H9 (cell line): ENCODE measurements at regions not wholly inside any gene's neighbourhood (a gene's known extent, or its start where the extent isn't known, plus 50 kb on each side); places are given as distances from the start of the nearest gene placed in this dataset.

Experiments used
- DNase-seq: peaks from one replicate; pipeline ENCODE4 v3.0.0-alpha.2; 2017
- H2AFZ ChIP-seq: one replicate; pipeline ENCODE4 v1.6.1; 2013; ENCODE audit warnings: mild to moderate bottlenecking, low read length, control low read depth, moderate library complexity
- H2AK5ac ChIP-seq: 2 replicates; pipeline ENCODE4 v1.6.1; 2013; ENCODE audit warnings: low read length, control low read depth, mixed read lengths; ENCODE audit not compliant: insufficient read length
- H2BK120ac ChIP-seq: one replicate; pipeline ENCODE4 v1.6.1; 2013; ENCODE audit warnings: low read depth, mild to moderate bottlenecking, low read length, control low read depth, inconsistent platforms; ENCODE audit not compliant: poor library complexity, severe bottlenecking
- H2BK12ac ChIP-seq: 2 replicates; pipeline ENCODE4 v1.6.1; 2013; ENCODE audit warnings: low read length, control low read depth, mixed read lengths, low read depth; ENCODE audit not compliant: insufficient read length
- H2BK15ac ChIP-seq: 2 replicates; pipeline ENCODE4 v1.6.1; 2013; ENCODE audit warnings: low read depth, low read length, control low read depth
- H2BK20ac ChIP-seq: one replicate; pipeline ENCODE4 v1.6.1; 2013; ENCODE audit warnings: low read depth, mild to moderate bottlenecking, low read length, control low read depth, inconsistent platforms; ENCODE audit not compliant: poor library complexity, severe bottlenecking
- H2BK5ac ChIP-seq: 2 replicates; pipeline ENCODE4 v1.6.1; 2013; ENCODE audit warnings: low read length, control low read depth, mixed read lengths; ENCODE audit not compliant: insufficient read length
- H3K14ac ChIP-seq: 2 replicates; pipeline ENCODE4 v1.6.1; 2013; ENCODE audit warnings: low read length, control low read depth; ENCODE audit not compliant: insufficient read depth
- H3K18ac ChIP-seq: 2 replicates; pipeline ENCODE4 v1.6.1; 2013; ENCODE audit warnings: low read depth, mild to moderate bottlenecking, mixed read lengths, low read length, control low read depth; ENCODE audit not compliant: insufficient read length
- H3K23ac ChIP-seq: 2 replicates; pipeline ENCODE4 v1.6.1; 2013; ENCODE audit warnings: low read length, control low read depth, mixed read lengths, low read depth; ENCODE audit not compliant: insufficient read length
- H3K23me2 ChIP-seq: 2 replicates; pipeline ENCODE4 v1.6.1; 2013; ENCODE audit warnings: low read depth, mild to moderate bottlenecking, mixed read lengths, low read length, control low read depth; ENCODE audit not compliant: insufficient read length, poor library complexity, severe bottlenecking
- H3K27ac ChIP-seq: 2 replicates; pipeline ENCODE4 v1.5.1; 2013; ENCODE audit warnings: low read length, control low read depth, mixed read lengths, low read depth; ENCODE audit not compliant: insufficient read length
- H3K27me3 ChIP-seq: 2 replicates; pipeline ENCODE4 v1.6.1; 2013; ENCODE audit warnings: low read length, control low read depth, inconsistent platforms; ENCODE audit not compliant: insufficient read depth
- H3K4ac ChIP-seq: 2 replicates; pipeline ENCODE4 v1.6.1; 2013; ENCODE audit warnings: low read depth, mild to moderate bottlenecking, control low read depth, inconsistent platforms, low read length, moderate library complexity
- H3K4me1 ChIP-seq: 2 replicates; pipeline ENCODE4 v1.6.1; 2013; ENCODE audit warnings: low read length, control low read depth, inconsistent platforms; ENCODE audit not compliant: insufficient read depth
- H3K4me2 ChIP-seq: 2 replicates; pipeline ENCODE4 v1.6.1; 2013; ENCODE audit warnings: low read length, control low read depth, mixed read lengths; ENCODE audit not compliant: insufficient read length, insufficient read depth
- H3K56ac ChIP-seq: 2 replicates; pipeline ENCODE4 v1.6.1; 2013; ENCODE audit warnings: low read depth, mild to moderate bottlenecking, mixed read lengths, low read length, control low read depth; ENCODE audit not compliant: insufficient read length
- H3K79me1 ChIP-seq: 2 replicates; pipeline ENCODE4 v1.6.1; 2013; ENCODE audit warnings: low read depth, mild to moderate bottlenecking, moderate library complexity, low read length, control low read depth, inconsistent platforms; ENCODE audit not compliant: insufficient read depth, poor library complexity, severe bottlenecking
- H3K79me2 ChIP-seq: 2 replicates; pipeline ENCODE4 v1.6.1; 2013; ENCODE audit warnings: low read length, control low read depth, inconsistent platforms; ENCODE audit not compliant: insufficient read depth
- H3K9ac ChIP-seq: 2 replicates; pipeline ENCODE4 v1.6.1; 2013; ENCODE audit warnings: low read length, control low read depth, mixed read lengths; ENCODE audit not compliant: insufficient read length; ENCODE audit errors: extremely low read depth
- H3K9me3 ChIP-seq: one replicate; pipeline ENCODE4 v1.6.1; 2013; ENCODE audit warnings: low read depth, low read length, inconsistent platforms; ENCODE audit not compliant: control insufficient read depth
- H3T11ph ChIP-seq: one replicate; pipeline ENCODE4 v1.6.1; 2013; ENCODE audit warnings: mild to moderate bottlenecking, low read length, control low read depth, inconsistent platforms
- H4K20me1 ChIP-seq: one replicate; pipeline ENCODE4 v1.6.1; 2013; ENCODE audit not compliant: control insufficient read depth, insufficient read length, insufficient read depth
- H4K5ac ChIP-seq: 2 replicates; pipeline ENCODE4 v1.6.1; 2013; ENCODE audit warnings: low read depth, mild to moderate bottlenecking, mixed read lengths, low read length, control low read depth; ENCODE audit not compliant: insufficient read length
- H4K8ac ChIP-seq: replicated peaks from 2 replicates; pipeline ENCODE4 v1.6.1; 2013; ENCODE audit warnings: low read length, control low read depth, mixed read lengths, low read depth; ENCODE audit not compliant: insufficient read length
- H4K91ac ChIP-seq: 2 replicates; pipeline ENCODE4 v1.6.1; 2013; ENCODE audit warnings: low read depth, mild to moderate bottlenecking, moderate library complexity, mixed read lengths, low read length, control low read depth; ENCODE audit not compliant: insufficient read length
- H3K27ac Mint-ChIP-seq, 3 experiments: 2 replicates in 2 of 3; 3 replicates in 1 of 3; pipeline ENCODE4 v1.8.0; 2020 to 2021; ENCODE audit warnings: mixed read lengths in 3 of 3, mild to moderate bottlenecking in 1 of 3, moderate library complexity in 1 of 3
- H3K27me3 Mint-ChIP-seq: 2 replicates; pipeline ENCODE4 v1.8.0; 2021; ENCODE audit warnings: low read depth, mild to moderate bottlenecking, moderate library complexity, mixed read lengths
- H3K36me3 Mint-ChIP-seq, 3 experiments: 2 replicates in 2 of 3; 3 replicates in 1 of 3; pipeline ENCODE4 v1.8.0; 2020 to 2021; ENCODE audit warnings: low read depth in 3 of 3, mixed read lengths in 3 of 3; ENCODE audit not compliant: insufficient read depth in 1 of 3
- H3K4me1 Mint-ChIP-seq, 2 experiments: 2 replicates each; pipeline ENCODE4 v1.8.0; 2020; ENCODE audit warnings: mixed read lengths in 2 of 2
- H3K4me3 Mint-ChIP-seq, 2 experiments: 2 replicates in 1 of 2; 3 replicates in 1 of 2; pipeline ENCODE4 v1.8.0; 2020 to 2021; ENCODE audit warnings: mild to moderate bottlenecking in 2 of 2, mixed read lengths in 2 of 2, moderate library complexity in 1 of 2
- H3K9me3 Mint-ChIP-seq, 2 experiments: 2 replicates in 1 of 2; 3 replicates in 1 of 2; pipeline ENCODE4 v1.8.0; 2020; ENCODE audit warnings: mild to moderate bottlenecking in 2 of 2, mixed read lengths in 2 of 2, moderate library complexity in 1 of 2
- CTCF ChIP-seq: fragments of 200-600 bp; sonication (generic); conservative IDR thresholded peaks from 3 replicates; pipeline ENCODE4 v1.8.0; 2021; ENCODE audit warnings: antibody characterized with exemption, mild to moderate bottlenecking
- WGBS: extraction: QIAGEN DNeasy Blood & Tissue Kit; methylation state at CpG from one replicate; pipeline ENCODE4 v1.1.7; 2013; ENCODE audit warnings: missing lambda C conversion rate, low lambda C conversion rate, mixed read lengths; ENCODE audit not compliant: insufficient read length; ENCODE audit errors: extremely low coverage; 5-methylcytosine and 5-hydroxymethylcytosine counted together

- no peaks in the 10 kb centered on the region for H3K36me3 Mint-ChIP-seq
- Histone ChIP-seq H3K9ac (no peak overlapping the region), H2BK12ac (no peak overlapping the region), H3T11ph (no peak overlapping the region), H3K14ac (no peak overlapping the region; the same call in 1 of the 2 replicates), H4K8ac (no peak overlapping the region), H3K79me1 (no peaks in the 10 kb centered on the region), H3K27ac (no peak overlapping the region), H3K23me2 (no peaks in the 10 kb centered on the region), H3K9me3 (no peaks in the 10 kb centered on the region), H2BK5ac (no peak overlapping the region), H2AFZ (no peak overlapping the region), H3K18ac (no peak overlapping the region), H3K79me2 (no peaks in the 10 kb centered on the region), H4K20me1 (no peaks in the 10 kb centered on the region), H3K56ac (no peak overlapping the region), H3K23ac (no peak overlapping the region), H2BK20ac (no peak overlapping the region), H2BK15ac (no peak overlapping the region), H3K4me1 (peaks cover 3% of the 10 kb centered on the region; the same call in 1 of the 2 replicates), H3K4ac (no peak overlapping the region), H3K4me2 (no peak overlapping the region), H4K91ac (no peak overlapping the region), H3K27me3 (no peaks in the 10 kb centered on the region), H2AK5ac (no peak overlapping the region), H4K5ac (no peak overlapping the region), H2BK120ac (no peak overlapping the region)
- no peaks in the 10 kb centered on the region for H3K9me3 Mint-ChIP-seq
- no peak for DNase-seq
- no peak overlapping the region for H3K27ac Mint-ChIP-seq
- peaks cover 11% of the 10 kb centered on the region in 2 experiments for H3K4me1 Mint-ChIP-seq
- peaks cover 2% of the 10 kb centered on the region; the same call in 1 of the 2 replicates for H3K27me3 Mint-ChIP-seq
- no peak for TF ChIP-seq CTCF
- no peak overlapping the region for H3K4me3 Mint-ChIP-seq
- WGBS: no CpG with 5 or more reads among the region's 6 CpGs
Measured at GRCh38 chr2:15718944-15719323, 127.3 kb downstream of the DDX1 start.
